Activated CD8-positive, alpha-beta memory T cell treated with anti-CD3 and anti-CD28 coated beads, Interleukin-2, amount 10 ng/mL, durations not matched to agents 7 days and 5 days (primary cell): ENCODE measurements at regions not wholly inside any gene's neighbourhood (a gene's known extent, or its start where the extent isn't known, plus 50 kb on each side); places are given as distances from the start of the nearest gene placed in this dataset.

ENCODE experiments used
- ATAC-seq: fragments of 150-1000 bp; cut with Tn5 transposase; one replicate; pipeline ENCODE4 v1.10.0; 2021; ENCODE audit warnings: moderate library complexity
- CTCF ChIA-PET: fragments of 350-600 bp; sonication (Branson Sonifier 250); formaldehyde crosslinking; loops from one replicate; lab custom pipeline; 2021; ENCODE audit warnings: antibody characterized with exemption; lab: Charles Lee
- DNase-seq: peaks from one replicate; pipeline ENCODE4 v3.0.0-alpha.2; 2020
- H3K27ac Mint-ChIP-seq: one replicate; pipeline ENCODE4 v1.8.0; 2021; ENCODE audit warnings: mild to moderate bottlenecking, mixed read lengths
- H3K27me3 Mint-ChIP-seq: one replicate; pipeline ENCODE4 v1.8.0; 2021; ENCODE audit warnings: mixed read lengths
- H3K36me3 Mint-ChIP-seq: one replicate; pipeline ENCODE4 v1.8.0; 2021; ENCODE audit warnings: mild to moderate bottlenecking, mixed read lengths
- H3K4me1 Mint-ChIP-seq: one replicate; pipeline ENCODE4 v1.8.0; 2021; ENCODE audit warnings: mixed read lengths
- H3K4me3 Mint-ChIP-seq: one replicate; pipeline ENCODE4 v1.8.0; 2021; ENCODE audit warnings: mild to moderate bottlenecking, moderate library complexity, mixed read lengths
- H3K9me3 Mint-ChIP-seq: one replicate; pipeline ENCODE4 v1.8.0; 2022; ENCODE audit warnings: low read depth, mixed read lengths

- DNase-seq, result no peak
- CTCF ChIA-PET, result interaction anchor here (1.0 kb wide), 1 partner anchor 177 kb away, joined by 3 read pairs; no protein-coding TSS in a partner anchor
- ATAC-seq, result no peak
- Mint-ChIP-seq H3K9me3 (no peaks in the 10 kb centered on the region), H3K27me3 (peaks cover 31% of the 10 kb centered on the region), H3K36me3 (no peaks in the 10 kb centered on the region), H3K4me3 (no peak overlapping the region), H3K27ac (no peak overlapping the region), H3K4me1 (peaks cover 1% of the 10 kb centered on the region)
These were observed 179.4 kb upstream of the SDK2 start for GRCh38 chr17:73823684-73824083.

- CTCF ChIA-PET, result no interaction called here
- no peak for DNase-seq
- no peak for ATAC-seq
These were observed 180.1 kb upstream of the SDK2 start for GRCh38 chr17:73824321-73824720.

GRCh38 chr17:73826181-73826871, 182.1 kb upstream of the SDK2 start:
- CTCF ChIA-PET, result no interaction called here
- H3K36me3 Mint-ChIP-seq, result no peaks in the 10 kb centered on the region
- H3K9me3 Mint-ChIP-seq, result no peaks in the 10 kb centered on the region
- ATAC-seq (no peak), DNase-seq (no peak)
- H3K4me1 Mint-ChIP-seq, result peaks cover 1% of the 10 kb centered on the region
- no peak overlapping the region for H3K27ac Mint-ChIP-seq
- H3K4me3 Mint-ChIP-seq, result no peak overlapping the region
- H3K27me3 Mint-ChIP-seq, result peaks cover 25% of the 10 kb centered on the region

More at GRCh38 chr17:73824321-73824720, 180.1 kb upstream of the SDK2 start:
- Mint-ChIP-seq H3K4me3 (no peak overlapping the region), H3K27me3 (peaks cover 31% of the 10 kb centered on the region), H3K4me1 (peaks cover 1% of the 10 kb centered on the region), H3K36me3 (no peaks in the 10 kb centered on the region), H3K9me3 (no peaks in the 10 kb centered on the region), H3K27ac (no peak overlapping the region)

GRCh38 chr17:73826872-73827228, 182.6 kb upstream of the SDK2 start:
- no peak for ATAC-seq
- Mint-ChIP-seq H3K36me3 (no peaks in the 10 kb centered on the region), H3K4me1 (peaks cover 1% of the 10 kb centered on the region), H3K27ac (no peak overlapping the region), H3K27me3 (peaks cover 19% of the 10 kb centered on the region), H3K4me3 (no peak overlapping the region), H3K9me3 (no peaks in the 10 kb centered on the region)
- DNase-seq, result no peak
- CTCF ChIA-PET, result no interaction called here

- CTCF ChIA-PET, result no interaction called here
- DNase-seq, result no peak
- no peaks in the 10 kb centered on the region for H3K36me3 Mint-ChIP-seq
- H3K9me3 Mint-ChIP-seq, result no peaks in the 10 kb centered on the region
- no peak overlapping the region for H3K27ac Mint-ChIP-seq
- peaks cover 1% of the 10 kb centered on the region for H3K4me1 Mint-ChIP-seq
- H3K4me3 Mint-ChIP-seq, result no peak overlapping the region
- ATAC-seq, result no peak
- H3K27me3 Mint-ChIP-seq, result peaks cover 10% of the 10 kb centered on the region
These were observed 183.5 kb upstream of the SDK2 start for GRCh38 chr17:73827627-73828291.

GRCh38 chr17:73829676-73830280, 185.5 kb upstream of the SDK2 start:
- H3K4me1 Mint-ChIP-seq, result peaks cover 1% of the 10 kb centered on the region
- peaks cover 1% of the 10 kb centered on the region for H3K27me3 Mint-ChIP-seq
- CTCF ChIA-PET, result no interaction called here
- no peak overlapping the region for H3K27ac Mint-ChIP-seq
- ATAC-seq (no peak), DNase-seq (no peak)
- no peaks in the 10 kb centered on the region for H3K36me3 Mint-ChIP-seq
- no peaks in the 10 kb centered on the region for H3K9me3 Mint-ChIP-seq
- no peak overlapping the region for H3K4me3 Mint-ChIP-seq

- no peaks in the 10 kb centered on the region for H3K36me3 Mint-ChIP-seq
- ATAC-seq (no peak), DNase-seq (no peak)
- CTCF ChIA-PET, result no interaction called here
- H3K4me3 Mint-ChIP-seq, result no peak overlapping the region
- H3K27ac Mint-ChIP-seq, result no peak overlapping the region
- no peaks in the 10 kb centered on the region for H3K9me3 Mint-ChIP-seq
- peaks cover 14% of the 10 kb centered on the region for H3K27me3 Mint-ChIP-seq
- peaks cover 3% of the 10 kb centered on the region for H3K4me1 Mint-ChIP-seq
These were observed 187.5 kb upstream of the SDK2 start for GRCh38 chr17:73831699-73832098.

GRCh38 chr17:73833775-73834488, 189.7 kb upstream of the SDK2 start:
- H3K27me3 Mint-ChIP-seq, result peaks cover 16% of the 10 kb centered on the region
- no peak for ATAC-seq
- CTCF ChIA-PET, result no interaction called here
- peaks cover 1% of the 10 kb centered on the region for H3K4me1 Mint-ChIP-seq
- H3K4me3 Mint-ChIP-seq, result no peak overlapping the region
- H3K36me3 Mint-ChIP-seq, result no peaks in the 10 kb centered on the region
- no peak overlapping the region for H3K27ac Mint-ChIP-seq
- peaks cover 4% of the 10 kb centered on the region for H3K9me3 Mint-ChIP-seq
- no peak for DNase-seq

GRCh38 chr17:73834684-73835343, 190.6 kb upstream of the SDK2 start:
- ATAC-seq, result no peak
- H3K4me3 Mint-ChIP-seq, result no peak overlapping the region
- peaks cover 4% of the 10 kb centered on the region for H3K9me3 Mint-ChIP-seq
- peaks cover 1% of the 10 kb centered on the region for H3K4me1 Mint-ChIP-seq
- CTCF ChIA-PET, result no interaction called here
- no peak overlapping the region for H3K27ac Mint-ChIP-seq
- peaks cover 16% of the 10 kb centered on the region for H3K27me3 Mint-ChIP-seq
- DNase-seq, result no peak
- H3K36me3 Mint-ChIP-seq, result no peaks in the 10 kb centered on the region

GRCh38 chr17:73835605-73836004, 191.4 kb upstream of the SDK2 start:
- CTCF ChIA-PET, result interaction anchor here (1.4 kb wide), 1 partner anchor 465 kb away, joined by 3 read pairs; no protein-coding TSS in a partner anchor
- H3K27me3 Mint-ChIP-seq, result peaks cover 16% of the 10 kb centered on the region
- ATAC-seq (no peak), DNase-seq (no peak)
- H3K4me1 Mint-ChIP-seq, result peaks cover 1% of the 10 kb centered on the region
- no peak overlapping the region for H3K27ac Mint-ChIP-seq
- peaks cover 4% of the 10 kb centered on the region for H3K9me3 Mint-ChIP-seq
- H3K4me3 Mint-ChIP-seq, result no peak overlapping the region
- no peaks in the 10 kb centered on the region for H3K36me3 Mint-ChIP-seq

GRCh38 chr17:73838815-73839214, 194.6 kb upstream of the SDK2 start:
- DNase-seq (no peak), ATAC-seq (no peak)
- Mint-ChIP-seq H3K27me3 (peaks cover 16% of the 10 kb centered on the region), H3K9me3 (peaks cover 4% of the 10 kb centered on the region), H3K4me1 (peaks cover 1% of the 10 kb centered on the region), H3K27ac (no peak overlapping the region), H3K4me3 (no peak overlapping the region), H3K36me3 (no peaks in the 10 kb centered on the region)
- CTCF ChIA-PET, result no interaction called here

GRCh38 chr17:73840829-73841228, 196.6 kb upstream of the SDK2 start:
- H3K4me3 Mint-ChIP-seq, result no peak overlapping the region
- DNase-seq (no peak), ATAC-seq (no peak)
- no peaks in the 10 kb centered on the region for H3K4me1 Mint-ChIP-seq
- no peaks in the 10 kb centered on the region for H3K36me3 Mint-ChIP-seq
- peaks cover 4% of the 10 kb centered on the region for H3K9me3 Mint-ChIP-seq
- no peak overlapping the region for H3K27ac Mint-ChIP-seq
- CTCF ChIA-PET, result no interaction called here
- peaks cover 5% of the 10 kb centered on the region for H3K27me3 Mint-ChIP-seq

GRCh38 chr17:73841431-73842060, 197.3 kb upstream of the SDK2 start:
- H3K4me1 Mint-ChIP-seq, result no peaks in the 10 kb centered on the region
- no peaks in the 10 kb centered on the region for H3K36me3 Mint-ChIP-seq
- ATAC-seq (no peak), DNase-seq (no peak)
- H3K27me3 Mint-ChIP-seq, result peaks cover 3% of the 10 kb centered on the region
- CTCF ChIA-PET, result no interaction called here
- no peak overlapping the region for H3K4me3 Mint-ChIP-seq
- no peak overlapping the region for H3K27ac Mint-ChIP-seq
- H3K9me3 Mint-ChIP-seq, result peaks cover 4% of the 10 kb centered on the region
